ENCODE measurements at regions not wholly inside any gene's neighbourhood (a gene's known extent, or its start where the extent isn't known, plus 50 kb on each side); places are given as distances from the start of the nearest gene placed in this dataset.
"Not testable (repeated sequence)": the region's sequence is repeated elsewhere in the genome, so short reads cannot be mapped to it uniquely, and the experiment has no call there.

GRCh38 chr18:14190776-14191442 is 58.7 kb upstream of the ZNF519 start:
- intact Hi-C loops (cut with DNase I), result not testable (repeated sequence)

GRCh38 chr18:14189858-14190257 is 57.6 kb upstream of the ZNF519 start:
- WGBS, 2 donors, result 37 to 42% methylated on average over 1 of the region's 1 CpG
- H3K9me3 ChIP-seq, result no peaks in the 10 kb centered on the region
- no peak for TF ChIP-seq CTCF (IDR thresholded peaks at IDR 0.05)
- H3K4me3 ChIP-seq, result no peak overlapping the region
- no peak overlapping the region for H3K27ac ChIP-seq
- DNase-seq (no peak), FAIRE-seq (no peak), ATAC-seq (no peak)
- H3K36me3 ChIP-seq, result no peaks in the 10 kb centered on the region
- H3K27me3 ChIP-seq, result no peaks in the 10 kb centered on the region
- H3K4me1 ChIP-seq, result no peaks in the 10 kb centered on the region
- intact Hi-C loops (cut with DNase I), result no loop called here

More at GRCh38 chr18:14190776-14191442, 58.7 kb upstream of the ZNF519 start:
- H3K27me3 ChIP-seq, H3K4me1 ChIP-seq, H3K9me3 ChIP-seq, H3K36me3 ChIP-seq, ATAC-seq, H3K27ac ChIP-seq, DNase-seq, H3K4me3 ChIP-seq: not testable (repeated sequence)
- WGBS, 2 donors, result 76 to 80% methylated on average over 3 of the region's 3 CpGs
- peak; percentile 23 for FAIRE-seq

DNA sequence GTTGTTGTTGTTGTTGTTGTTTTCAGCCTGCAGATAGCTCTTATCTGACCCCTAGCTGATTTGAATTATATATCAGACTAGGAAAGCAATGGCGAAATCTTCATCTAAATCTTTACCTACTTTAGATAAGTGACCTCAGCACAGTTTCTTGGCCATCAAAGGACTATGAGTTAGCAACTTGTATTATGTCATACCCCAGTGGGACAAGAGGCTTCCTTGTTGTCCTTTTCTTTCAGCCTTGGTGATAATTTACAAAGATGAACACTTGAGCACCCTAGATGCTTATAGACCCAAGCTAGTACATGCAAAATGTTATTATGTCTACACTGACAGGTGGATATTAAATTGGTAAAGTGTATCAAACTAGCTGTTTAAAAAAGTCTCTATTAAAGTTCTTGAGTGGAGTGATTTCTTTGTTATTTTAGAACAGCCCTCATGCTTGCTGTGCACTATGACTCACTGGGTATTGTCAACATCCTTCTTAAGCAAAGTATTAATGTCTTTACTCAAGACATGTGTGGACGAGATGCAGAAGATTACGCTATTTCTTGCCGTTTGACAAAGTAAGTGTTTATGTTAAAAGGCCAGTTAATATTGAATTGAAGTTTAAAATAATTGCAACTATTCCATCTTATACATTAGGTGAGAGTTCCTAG is 56.6 kb upstream of the ZNF519 start:
- intact Hi-C loops (cut with DNase I); H3K27me3 ChIP-seq; H3K9me3 ChIP-seq; ATAC-seq; DNase-seq; H3K4me1 ChIP-seq; H3K4me3 ChIP-seq; FAIRE-seq; H3K27ac ChIP-seq; H3K36me3 ChIP-seq: not testable (repeated sequence)
- WGBS, 2 donors, result 84 to 88% methylated on average over 4 of the region's 4 CpGs

All from pancreas (tissue), 10 donors.